OCI-LY7 (cell line): ENCODE measurements at regions not wholly inside any gene's neighbourhood (a gene's known extent, or its start where the extent isn't known, plus 50 kb on each side); places are given as distances from the start of the nearest gene placed in this dataset.

ENCODE experiments used
- BruUV-seq: library from RNA; stranded (reverse); fragments of 400-500 nt; replicated peaks from 2 replicates; lab custom pipeline; 2021; lab: Mats Ljungman, UMichigan
- CTCF ChIA-PET: fragments of 300-600 bp; sonication (Branson Sonifier 250); formaldehyde crosslinking; loops from one replicate; lab custom pipeline; 2022; ENCODE audit warnings: antibody characterized with exemption; ENCODE audit not compliant: unreplicated experiment; lab: Charles Lee
- POLR2A ChIA-PET: fragments of 300-600 bp; sonication (Branson Sonifier 250); formaldehyde crosslinking; loops from one replicate; lab custom pipeline; 2022; ENCODE audit warnings: antibody characterized with exemption; lab: Charles Lee
- DNase-seq: peaks from one replicate; pipeline ENCODE4 v3.0.0-alpha.2; 2015; ENCODE audit warnings: low spot score
- H2AFZ ChIP-seq: fragments of 200-600 bp; sonication (generic), shearing (Covaris generic); 2 replicates; pipeline ENCODE4 v1.6.1; 2014; ENCODE audit warnings: mild to moderate bottlenecking, antibody characterized with exemption, low read length, moderate library complexity
- H3K27ac ChIP-seq: fragments of 200-600 bp; sonication (generic); 2 replicates; pipeline ENCODE4 v1.5.1; 2014; ENCODE audit warnings: mixed run types, low read depth, mild to moderate bottlenecking, moderate library complexity, low read length, inconsistent platforms; ENCODE audit not compliant: poor library complexity, severe bottlenecking
- H3K36me3 ChIP-seq: fragments of 200-600 bp; sonication (generic); 2 replicates; pipeline ENCODE4 v1.6.1; 2014; ENCODE audit warnings: mild to moderate bottlenecking, antibody characterized with exemption, low read length, moderate library complexity, mixed read lengths; ENCODE audit not compliant: insufficient read depth
- H3K4me1 ChIP-seq: fragments of 200-600 bp; sonication (generic); 2 replicates; pipeline ENCODE4 v1.5.1; 2014; ENCODE audit warnings: mild to moderate bottlenecking, low read length; ENCODE audit not compliant: insufficient read depth, poor library complexity, severe bottlenecking
- H3K4me2 ChIP-seq: fragments of 200-600 bp; sonication (generic); 2 replicates; pipeline ENCODE4 v1.6.1; 2014; ENCODE audit warnings: mild to moderate bottlenecking, low read length
- H3K4me3 ChIP-seq: fragments of 200-600 bp; sonication (generic); 2 replicates; pipeline ENCODE4 v1.5.1; 2014; ENCODE audit warnings: mild to moderate bottlenecking, low read depth, low read length; ENCODE audit not compliant: poor library complexity, severe bottlenecking
- H3K79me2 ChIP-seq: fragments of 200-600 bp; sonication (generic); 2 replicates; pipeline ENCODE4 v1.6.1; 2016; ENCODE audit warnings: low read depth, mild to moderate bottlenecking, low read length, moderate library complexity, mixed read lengths; ENCODE audit not compliant: insufficient read depth
- H3K9me2 ChIP-seq: fragments of 200-600 bp; sonication (generic); 2 replicates; pipeline ENCODE4 v1.6.1; 2016; ENCODE audit warnings: mild to moderate bottlenecking, low read length, mixed read lengths; ENCODE audit not compliant: insufficient read depth
- H3K9me3 ChIP-seq: fragments of 200-600 bp; sonication (generic); 2 replicates; pipeline ENCODE4 v1.6.1; 2014; ENCODE audit warnings: mild to moderate bottlenecking, mixed run types, low read length, mixed read lengths
- H4K20me1 ChIP-seq: fragments of 200-600 bp; sonication (generic); 2 replicates; pipeline ENCODE4 v1.6.1; 2014; ENCODE audit warnings: mild to moderate bottlenecking, antibody characterized with exemption, low read length, moderate library complexity, mixed read lengths; ENCODE audit not compliant: insufficient read depth
- CTCF ChIP-seq: fragments of 200-600 bp; sonication (generic); conservative IDR thresholded peaks from 2 replicates; pipeline ENCODE4 v1.5.1; 2014; ENCODE audit warnings: mild to moderate bottlenecking, antibody characterized with exemption, low read length, moderate library complexity, mixed read lengths
- EZH2phosphoT487 ChIP-seq: fragments of 200-600 bp; sonication (generic); IDR thresholded peaks from 2 replicates; pipeline ENCODE4 v1.6.1; 2018; ENCODE audit warnings: low read depth, borderline replicate concordance, mild to moderate bottlenecking, mixed run types, antibody characterized with exemption, low read length, moderate library complexity, mixed read lengths
- intact Hi-C: fragments of 100-400 bp; cut with micrococcal nuclease; formaldehyde crosslinking; loops from one replicate; pipeline ENCODE4 v1.10.0; 2022; ENCODE audit not compliant: unreplicated experiment

- Histone ChIP-seq H3K9me2 (no peaks in the 10 kb centered on the region), H3K4me2 (no peak overlapping the region), H3K4me3 (no peak overlapping the region), H3K27ac (no peak overlapping the region), H2AFZ (no peak overlapping the region), H3K36me3 (no peaks in the 10 kb centered on the region), H3K4me1 (no peaks in the 10 kb centered on the region), H3K9me3 (no peaks in the 10 kb centered on the region), H4K20me1 (no peaks in the 10 kb centered on the region), H3K79me2 (no peaks in the 10 kb centered on the region)
- intact Hi-C loops: no loop called here
- POLR2A ChIA-PET: no interaction called here
- TF ChIP-seq CTCF: no peak
- no peak for TF ChIP-seq EZH2phosphoT487
- CTCF ChIA-PET: no interaction called here
- no TSS peak for BruUV-seq
- no peak for DNase-seq
Measured at GRCh38 chrX:39251995-39252394, 450.7 kb downstream of the MID1IP1 start.

GRCh38 chrX:39253551-39253950, 452.3 kb downstream of the MID1IP1 start:
- no peaks in the 10 kb centered on the region for H3K9me2 ChIP-seq
- no peak for DNase-seq
- CTCF ChIA-PET: no interaction called here
- no peak overlapping the region for H3K4me2 ChIP-seq
- H3K4me3 ChIP-seq: no peak overlapping the region
- no peak overlapping the region for H3K27ac ChIP-seq
- no peaks in the 10 kb centered on the region for H3K36me3 ChIP-seq
- no peaks in the 10 kb centered on the region for H3K4me1 ChIP-seq
- no TSS peak for BruUV-seq
- no peaks in the 10 kb centered on the region for H4K20me1 ChIP-seq
- intact Hi-C loops: no loop called here
- H2AFZ ChIP-seq: no peak overlapping the region
- no peaks in the 10 kb centered on the region for H3K9me3 ChIP-seq
- no peaks in the 10 kb centered on the region for H3K79me2 ChIP-seq
- no peak for TF ChIP-seq CTCF
- TF ChIP-seq EZH2phosphoT487: no peak
- POLR2A ChIA-PET: interaction anchor here (1.0 kb wide), 1 partner anchor 9 kb away, joined by 4 read pairs; no protein-coding TSS in a partner anchor

- no peak overlapping the region for H3K4me3 ChIP-seq
- H3K9me2 ChIP-seq: no peaks in the 10 kb centered on the region
- no peaks in the 10 kb centered on the region for H3K79me2 ChIP-seq
- no peak for DNase-seq
- POLR2A ChIA-PET: no interaction called here
- H3K9me3 ChIP-seq: no peaks in the 10 kb centered on the region
- no peaks in the 10 kb centered on the region for H4K20me1 ChIP-seq
- no TSS peak for BruUV-seq
- intact Hi-C loops: no loop called here
- CTCF ChIA-PET: no interaction called here
- H3K4me1 ChIP-seq: no peaks in the 10 kb centered on the region
- H2AFZ ChIP-seq: no peak overlapping the region
- no peak overlapping the region for H3K27ac ChIP-seq
- H3K4me2 ChIP-seq: no peak overlapping the region
- TF ChIP-seq CTCF: no peak
- TF ChIP-seq EZH2phosphoT487: no peak
- no peaks in the 10 kb centered on the region for H3K36me3 ChIP-seq
Measured at GRCh38 chrX:39258331-39258730, 457.1 kb downstream of the MID1IP1 start.
